Gastrocnemius medialis (tissue), 4 donors: ENCODE measurements at regions not wholly inside any gene's neighbourhood (a gene's known extent, or its start where the extent isn't known, plus 50 kb on each side); places are given as distances from the start of the nearest gene placed in this dataset.

ENCODE experiments used
- POLR2A ChIP-seq, 2 donors: fragments of 450-650 bp; IDR thresholded peaks; one replicate each; pipeline ENCODE4 v1.6.1; 2017; ENCODE audit warnings: antibody characterized with exemption in 2 of 2, mild to moderate bottlenecking in 2 of 2, moderate library complexity in 2 of 2
- TF ChIP-seq, protein P1 (sequence below), 5 experiments: fragments of 450-650 bp in 3 of 5; fragments of 200-600 bp in 2 of 5; sonication (generic) in 2 of 5; IDR thresholded peaks in 4 of 5; conservative IDR thresholded peaks in 1 of 5; 1 replicate in 4 of 5; 2 replicates in 1 of 5; pipeline ENCODE4 v1.5.1; 2016 to 2019; ENCODE audit warnings: antibody characterized with exemption in 5 of 5, mild to moderate bottlenecking in 3 of 5, moderate library complexity in 3 of 5

DNA sequence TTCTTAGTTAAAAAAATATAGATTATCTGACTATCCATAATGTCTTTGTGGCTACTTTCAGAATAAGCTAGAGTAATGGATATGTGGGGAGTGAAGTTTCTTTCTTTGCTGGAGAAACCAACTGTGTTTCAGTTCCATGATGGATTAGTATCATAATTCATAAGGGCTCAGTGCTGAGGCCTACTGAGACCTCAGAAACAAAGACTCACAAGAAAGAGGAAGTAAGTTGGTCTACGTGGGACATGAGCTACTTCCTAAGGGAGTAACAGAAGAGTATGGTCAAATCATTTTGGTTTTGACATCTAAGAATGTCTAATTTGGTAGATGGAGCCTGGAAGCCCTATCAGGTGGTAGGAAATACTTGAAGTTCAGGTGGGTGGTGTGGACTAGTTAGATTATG lies 99.0 kb upstream of the HTR2A start:
- TF ChIP-seq, protein P1, sequence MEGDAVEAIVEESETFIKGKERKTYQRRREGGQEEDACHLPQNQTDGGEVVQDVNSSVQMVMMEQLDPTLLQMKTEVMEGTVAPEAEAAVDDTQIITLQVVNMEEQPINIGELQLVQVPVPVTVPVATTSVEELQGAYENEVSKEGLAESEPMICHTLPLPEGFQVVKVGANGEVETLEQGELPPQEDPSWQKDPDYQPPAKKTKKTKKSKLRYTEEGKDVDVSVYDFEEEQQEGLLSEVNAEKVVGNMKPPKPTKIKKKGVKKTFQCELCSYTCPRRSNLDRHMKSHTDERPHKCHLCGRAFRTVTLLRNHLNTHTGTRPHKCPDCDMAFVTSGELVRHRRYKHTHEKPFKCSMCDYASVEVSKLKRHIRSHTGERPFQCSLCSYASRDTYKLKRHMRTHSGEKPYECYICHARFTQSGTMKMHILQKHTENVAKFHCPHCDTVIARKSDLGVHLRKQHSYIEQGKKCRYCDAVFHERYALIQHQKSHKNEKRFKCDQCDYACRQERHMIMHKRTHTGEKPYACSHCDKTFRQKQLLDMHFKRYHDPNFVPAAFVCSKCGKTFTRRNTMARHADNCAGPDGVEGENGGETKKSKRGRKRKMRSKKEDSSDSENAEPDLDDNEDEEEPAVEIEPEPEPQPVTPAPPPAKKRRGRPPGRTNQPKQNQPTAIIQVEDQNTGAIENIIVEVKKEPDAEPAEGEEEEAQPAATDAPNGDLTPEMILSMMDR (IDR thresholded peaks at IDR 0.05 in 4 of 5, conservative IDR thresholded peaks at IDR 0.05 in 1 of 5): no peak
- no peak for TF ChIP-seq POLR2A (IDR thresholded peaks at IDR 0.05)
